CD4-positive, alpha-beta T cell (primary cell): ENCODE measurements at regions not wholly inside any gene's neighbourhood (a gene's known extent, or its start where the extent isn't known, plus 50 kb on each side); places are given as distances from the start of the nearest gene placed in this dataset.

Source experiments
- ATAC-seq: fragments of 200-7000 bp; cut with Tn5 transposase; one replicate; pipeline ENCODE4 v1.10.0; 2022; ENCODE audit warnings: mild to moderate bottlenecking; ENCODE audit not compliant: poor library complexity
- CTCF ChIA-PET: fragments of 350-600 bp; sonication (Branson Sonifier 250); formaldehyde crosslinking; loops from one replicate; lab custom pipeline; 2021; ENCODE audit warnings: antibody characterized with exemption, inconsistent platforms; lab: Charles Lee
- POLR2A ChIA-PET: fragments of 350-600 bp; sonication (Branson Sonifier 250); formaldehyde crosslinking; loops from one replicate; lab custom pipeline; 2021; ENCODE audit warnings: antibody characterized with exemption, inconsistent platforms; lab: Charles Lee
- DNase-seq, 14 experiments: peaks; one replicate each; pipeline ENCODE4 v3.0.0-alpha.2; 2013 to 2020; ENCODE audit warnings: mixed read lengths in 2 of 14
- H3K27ac ChIP-seq, 2 donors: one replicate each; pipeline versions ENCODE4 v1.5.1 to v1.7.0; 2013; ENCODE audit warnings: low read length in 2 of 2, low read depth in 1 of 2, mild to moderate bottlenecking in 1 of 2
- H3K27me3 ChIP-seq, 2 experiments: 1 replicate in 1 of 2; 2 replicates in 1 of 2; pipeline versions ENCODE4 v1.6.1 to v1.7.0; 2013; ENCODE audit warnings: low read length in 2 of 2, control low read depth in 1 of 2, mild to moderate bottlenecking in 1 of 2, moderate library complexity in 1 of 2; ENCODE audit not compliant: insufficient read depth in 2 of 2, control insufficient read depth in 1 of 2
- H3K36me3 ChIP-seq: one replicate; pipeline ENCODE4 v1.6.1; 2013; ENCODE audit warnings: low read length, control low read depth; ENCODE audit not compliant: insufficient read depth
- H3K4me1 ChIP-seq: one replicate; pipeline ENCODE4 v1.6.1; 2013; ENCODE audit warnings: low read length, control low read depth; ENCODE audit not compliant: insufficient read depth
- H3K4me3 ChIP-seq: one replicate; pipeline ENCODE4 v1.5.1; 2013; ENCODE audit warnings: mild to moderate bottlenecking, low read length, moderate library complexity
- H3K9me3 ChIP-seq, 2 experiments: 1 replicate in 1 of 2; 2 replicates in 1 of 2; pipeline versions ENCODE4 v1.6.1 to v1.7.0; 2013; ENCODE audit warnings: low read length in 2 of 2, mild to moderate bottlenecking in 2 of 2, control low read depth in 1 of 2, moderate library complexity in 1 of 2; ENCODE audit not compliant: control insufficient read depth in 1 of 2, insufficient read depth in 1 of 2
- H3K27ac Mint-ChIP-seq: one replicate; pipeline ENCODE4 v1.8.0; 2020; ENCODE audit warnings: mixed read lengths
- H3K27me3 Mint-ChIP-seq: one replicate; pipeline ENCODE4 v1.8.0; 2021; ENCODE audit warnings: mixed read lengths
- H3K36me3 Mint-ChIP-seq: one replicate; pipeline ENCODE4 v1.8.0; 2021; ENCODE audit warnings: low read depth, mixed read lengths
- H3K4me1 Mint-ChIP-seq: one replicate; pipeline ENCODE4 v1.8.0; 2021; ENCODE audit warnings: low read depth, mixed read lengths
- H3K4me3 Mint-ChIP-seq: one replicate; pipeline ENCODE4 v1.8.0; 2020; ENCODE audit warnings: mild to moderate bottlenecking, mixed read lengths
- H3K9me3 Mint-ChIP-seq: one replicate; pipeline ENCODE4 v1.8.0; 2020; ENCODE audit warnings: mixed read lengths
- CTCF ChIP-seq: fragments of 200-600 bp; IDR thresholded peaks from one replicate; pipeline ENCODE4 v1.8.0; 2022; ENCODE audit warnings: antibody characterized with exemption, mild to moderate bottlenecking
- intact Hi-C, 2 experiments: fragments of 100-400 bp; cut with DNase I in 1 of 2; cut with micrococcal nuclease in 1 of 2; formaldehyde crosslinking; loops; one replicate each; pipeline versions ENCODE4 v1.15.1 to v1.9.0; 2023 to 2025; cut with DNase I, micrococcal nuclease

- no peak overlapping the region for H3K4me3 Mint-ChIP-seq
- H3K27me3 ChIP-seq = no peaks in the 10 kb centered on the region
- H3K27ac ChIP-seq = no peak overlapping the region
- DNase-seq (no peak), ATAC-seq (no peak)
- no peaks in the 10 kb centered on the region for H3K27me3 Mint-ChIP-seq
- no peaks in the 10 kb centered on the region for H3K9me3 ChIP-seq
- no peak overlapping the region for H3K27ac Mint-ChIP-seq
- POLR2A ChIA-PET = no interaction called here
- H3K36me3 ChIP-seq = no peaks in the 10 kb centered on the region
- H3K4me1 Mint-ChIP-seq = no peaks in the 10 kb centered on the region
- no peaks in the 10 kb centered on the region for H3K4me1 ChIP-seq
- H3K36me3 Mint-ChIP-seq = no peaks in the 10 kb centered on the region
- H3K4me3 ChIP-seq = no peak overlapping the region
- CTCF ChIA-PET = interaction anchor here (1.4 kb wide), 1 partner anchor 10 kb away, joined by 3 read pairs; no protein-coding TSS in a partner anchor
- intact Hi-C loops = no loop called here
- TF ChIP-seq CTCF = no peak
- no peaks in the 10 kb centered on the region for H3K9me3 Mint-ChIP-seq
These were observed 1385.6 kb upstream of the SLC39A10 start for GRCh38 chr2:194271293-194271961.

- no peaks in the 10 kb centered on the region for H3K4me1 Mint-ChIP-seq
- no peak overlapping the region for H3K27ac ChIP-seq
- no peaks in the 10 kb centered on the region for H3K9me3 ChIP-seq
- ChIA-PET CTCF (interaction anchor here (1.4 kb wide), 1 partner anchor 9 kb away, joined by 3 read pairs; no protein-coding TSS in a partner anchor), POLR2A (no interaction called here)
- H3K27me3 ChIP-seq = no peaks in the 10 kb centered on the region
- H3K4me1 ChIP-seq = no peaks in the 10 kb centered on the region
- no peak overlapping the region for H3K4me3 Mint-ChIP-seq
- intact Hi-C loops = no loop called here
- H3K27ac Mint-ChIP-seq = no peak overlapping the region
- DNase-seq (no peak), ATAC-seq (no peak)
- TF ChIP-seq CTCF = no peak
- no peaks in the 10 kb centered on the region for H3K36me3 ChIP-seq
- no peaks in the 10 kb centered on the region for H3K9me3 Mint-ChIP-seq
- no peaks in the 10 kb centered on the region for H3K27me3 Mint-ChIP-seq
- no peak overlapping the region for H3K4me3 ChIP-seq
- no peaks in the 10 kb centered on the region for H3K36me3 Mint-ChIP-seq
These were observed 1386.4 kb upstream of the SLC39A10 start for GRCh38 chr2:194270648-194271047.

- CTCF ChIA-PET = no interaction called here
- H3K9me3 Mint-ChIP-seq = no peaks in the 10 kb centered on the region
- H3K27me3 ChIP-seq = no peaks in the 10 kb centered on the region
- DNase-seq (no peak), ATAC-seq (no peak)
- H3K36me3 Mint-ChIP-seq = no peaks in the 10 kb centered on the region
- H3K4me1 ChIP-seq = no peaks in the 10 kb centered on the region
- H3K27me3 Mint-ChIP-seq = no peaks in the 10 kb centered on the region
- no peak for TF ChIP-seq CTCF
- peaks cover 0 to 4% of the 10 kb centered on the region in 2 experiments for H3K9me3 ChIP-seq
- no peak overlapping the region for H3K4me3 ChIP-seq
- no peaks in the 10 kb centered on the region for H3K4me1 Mint-ChIP-seq
- no peak overlapping the region for H3K27ac Mint-ChIP-seq
- intact Hi-C loops = no loop called here
- no peaks in the 10 kb centered on the region for H3K36me3 ChIP-seq
- no peak overlapping the region for H3K4me3 Mint-ChIP-seq
- POLR2A ChIA-PET = no interaction called here
- H3K27ac ChIP-seq = no peak overlapping the region
These were observed 1392.4 kb upstream of the SLC39A10 start for GRCh38 chr2:194264586-194264985.
